Activated naive CD8-positive, alpha-beta T cell treated with anti-CD3 and anti-CD28 coated beads, Interleukin-2, amount 10 ng/mL, durations not matched to agents 7 days and 5 days (primary cell): ENCODE measurements at regions not wholly inside any gene's neighbourhood (a gene's known extent, or its start where the extent isn't known, plus 50 kb on each side); places are given as distances from the start of the nearest gene placed in this dataset.
A peak's percentile ranks its signal among the peaks of the same experiment; 100 is the strongest.

Source experiments
- ATAC-seq: fragments of 150-1000 bp; cut with Tn5 transposase; one replicate; pipeline ENCODE4 v1.10.0; 2021; ENCODE audit warnings: low read depth, moderate library complexity
- POLR2A ChIA-PET: fragments of 350-600 bp; sonication (Branson Sonifier 250); formaldehyde crosslinking; loops from one replicate; lab custom pipeline; 2021; ENCODE audit warnings: antibody characterized with exemption; lab: Charles Lee
- DNase-seq: peaks from one replicate; pipeline ENCODE4 v3.0.0; 2021
- H3K27ac Mint-ChIP-seq: one replicate; pipeline ENCODE4 v1.8.0; 2022; ENCODE audit warnings: mild to moderate bottlenecking, mixed read lengths
- H3K27me3 Mint-ChIP-seq: one replicate; pipeline ENCODE4 v1.8.0; 2022; ENCODE audit warnings: mild to moderate bottlenecking, moderate library complexity, mixed read lengths
- H3K36me3 Mint-ChIP-seq: one replicate; pipeline ENCODE4 v1.8.0; 2021; ENCODE audit warnings: mild to moderate bottlenecking, mixed read lengths
- H3K4me1 Mint-ChIP-seq: one replicate; pipeline ENCODE4 v1.8.0; 2021; ENCODE audit warnings: mixed read lengths
- H3K4me3 Mint-ChIP-seq: one replicate; pipeline ENCODE4 v1.8.0; 2022; ENCODE audit warnings: mild to moderate bottlenecking, moderate library complexity, mixed read lengths
- H3K9me3 Mint-ChIP-seq: one replicate; pipeline ENCODE4 v1.8.0; 2021; ENCODE audit warnings: mixed read lengths

DNA sequence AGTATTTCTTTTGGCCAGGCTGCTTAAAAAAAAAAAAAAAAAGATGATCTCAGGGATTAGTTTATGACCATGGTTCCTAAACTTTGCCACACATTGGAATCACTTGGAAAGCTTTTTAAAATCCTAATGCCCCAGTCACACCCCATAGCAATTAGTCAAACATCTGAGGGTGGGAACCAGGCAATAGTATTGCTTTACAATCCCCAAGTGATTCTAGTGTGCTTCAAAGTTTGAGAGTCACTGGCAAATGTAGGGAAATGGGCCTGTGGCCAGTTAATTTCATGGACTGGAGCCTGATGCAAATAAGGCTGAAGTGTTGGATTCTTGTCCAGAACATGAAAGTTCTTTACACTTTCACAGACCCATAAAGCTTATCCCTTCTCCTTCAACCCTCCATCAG is 374.6 kb upstream of the ESRRG start:
- Mint-ChIP-seq H3K4me1 (no peaks in the 10 kb centered on the region), H3K4me3 (no peak overlapping the region), H3K9me3 (no peaks in the 10 kb centered on the region), H3K36me3 (no peaks in the 10 kb centered on the region), H3K27me3 (no peaks in the 10 kb centered on the region), H3K27ac (no peak overlapping the region)
- DNase-seq (no peak), ATAC-seq (no peak)
- POLR2A ChIA-PET: no interaction called here

DNA sequence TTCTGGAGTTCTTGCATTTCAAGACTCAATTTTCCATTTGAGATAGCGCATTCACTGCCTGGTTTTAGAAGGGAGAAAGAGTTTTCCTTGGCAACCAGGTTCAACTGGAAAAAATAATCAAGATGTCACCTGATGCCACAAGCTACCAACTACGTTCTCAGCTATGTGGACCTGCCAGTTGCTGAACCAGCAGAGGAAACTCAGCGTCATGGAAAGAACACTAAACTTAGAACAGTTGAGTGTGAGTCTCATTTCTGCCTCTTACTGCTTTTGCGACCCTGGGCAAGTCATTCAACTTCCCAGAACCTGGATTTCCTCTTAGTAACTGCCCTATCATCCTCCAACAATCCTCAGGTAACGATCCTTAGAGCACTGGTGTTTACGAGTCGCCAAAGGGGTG is 373.0 kb upstream of the ESRRG start:
- no peak for ATAC-seq
- Mint-ChIP-seq H3K27ac (no peak overlapping the region), H3K36me3 (no peaks in the 10 kb centered on the region), H3K4me1 (no peaks in the 10 kb centered on the region), H3K9me3 (no peaks in the 10 kb centered on the region), H3K27me3 (no peaks in the 10 kb centered on the region), H3K4me3 (no peak overlapping the region)
- POLR2A ChIA-PET: no interaction called here
- no peak for DNase-seq

DNA sequence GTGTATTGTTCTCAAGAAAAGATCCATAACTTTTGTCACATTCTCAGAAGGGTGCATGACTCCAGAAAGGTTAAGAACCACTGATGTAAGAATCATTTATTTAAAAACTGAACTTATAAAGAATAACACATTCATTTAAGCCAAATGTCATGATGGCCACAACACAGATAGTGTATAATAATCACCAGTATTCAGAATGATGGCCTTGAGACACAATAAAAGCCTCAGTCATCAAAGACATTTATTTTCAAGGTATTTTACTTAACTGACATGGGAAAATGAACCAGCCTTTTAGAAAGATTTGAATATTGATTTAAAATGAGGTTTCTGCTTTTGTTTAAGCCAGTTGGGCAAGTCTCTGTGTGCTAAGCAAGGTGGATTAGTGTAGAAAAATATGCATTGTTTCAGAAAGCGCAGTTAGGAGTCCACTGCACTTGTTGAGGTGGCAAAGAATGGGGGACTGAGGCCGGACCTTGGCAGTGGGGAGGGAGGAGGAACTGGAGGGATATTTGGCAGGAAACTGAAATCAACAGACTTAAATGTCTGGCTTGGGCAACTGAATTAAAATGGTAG is 371.9 kb upstream of the ESRRG start:
- DNase-seq: no peak
- POLR2A ChIA-PET: no interaction called here
- H3K9me3 Mint-ChIP-seq: no peaks in the 10 kb centered on the region
- no peak overlapping the region for H3K27ac Mint-ChIP-seq
- H3K4me3 Mint-ChIP-seq: no peak overlapping the region
- ATAC-seq: no peak
- no peaks in the 10 kb centered on the region for H3K4me1 Mint-ChIP-seq
- H3K36me3 Mint-ChIP-seq: no peaks in the 10 kb centered on the region
- peaks cover 5% of the 10 kb centered on the region for H3K27me3 Mint-ChIP-seq

DNA sequence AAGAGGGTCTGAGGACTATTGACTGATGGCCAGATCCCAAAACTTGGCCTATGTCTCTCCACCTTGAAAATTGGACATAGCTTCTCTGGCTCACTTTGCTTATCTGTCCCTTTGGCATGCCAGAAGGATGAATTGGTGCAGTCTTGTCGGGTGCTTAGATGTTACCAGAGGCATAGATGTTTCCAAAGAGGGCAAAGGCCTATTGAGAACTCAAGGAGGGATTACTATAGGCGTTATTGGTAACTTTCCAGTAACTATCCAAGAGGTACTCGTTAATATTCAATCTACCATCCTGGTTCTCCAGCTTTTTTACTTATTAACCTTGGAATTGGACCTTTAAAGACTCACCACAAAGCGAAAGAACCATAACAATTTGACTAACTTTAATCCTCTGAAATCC is 368.3 kb upstream of the ESRRG start:
- Mint-ChIP-seq H3K4me1 (no peaks in the 10 kb centered on the region), H3K4me3 (no peak overlapping the region), H3K27ac (no peak overlapping the region), H3K27me3 (peaks cover 19% of the 10 kb centered on the region), H3K36me3 (no peaks in the 10 kb centered on the region), H3K9me3 (no peaks in the 10 kb centered on the region)
- ATAC-seq (no peak), DNase-seq (no peak)
- POLR2A ChIA-PET: no interaction called here

DNA sequence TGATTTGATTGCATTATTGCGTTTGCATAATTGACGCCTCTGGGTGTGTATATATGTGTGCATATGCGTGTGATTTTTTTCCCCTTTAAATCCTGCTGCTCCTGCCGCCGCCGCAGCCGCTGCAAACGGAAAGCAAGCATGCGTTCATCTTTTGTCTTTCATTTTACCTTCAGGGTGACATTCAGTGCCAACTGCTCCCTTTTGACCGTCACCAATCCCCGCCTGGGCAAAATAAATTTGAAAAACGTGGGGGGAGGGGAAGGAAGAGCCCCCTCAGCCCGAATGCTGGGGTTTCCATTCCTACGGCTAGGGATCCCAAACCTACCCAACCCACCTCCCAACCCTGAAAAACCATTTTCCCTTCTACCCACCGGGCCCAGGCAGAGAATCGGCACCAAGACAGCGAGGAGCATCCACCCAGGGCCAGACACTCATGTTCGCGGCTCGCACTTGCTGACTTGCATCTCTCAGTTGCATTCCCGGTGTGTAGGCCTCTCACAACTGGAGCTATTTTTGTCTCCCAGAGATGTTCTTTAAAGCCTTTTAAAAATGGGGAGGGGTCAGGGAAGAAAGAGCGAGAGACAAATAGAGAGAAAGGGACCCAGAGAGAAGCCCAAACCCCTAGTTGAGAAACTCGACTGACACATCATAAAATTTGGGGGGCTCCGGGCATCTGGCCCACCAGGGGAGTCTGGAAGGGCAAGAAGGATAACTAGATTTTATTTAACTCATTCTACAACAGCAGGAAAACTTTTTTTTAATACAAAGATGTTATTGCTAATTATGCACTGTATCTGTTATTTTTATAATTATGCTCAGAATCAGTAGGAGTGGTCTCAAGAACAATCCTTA is 367.1 kb upstream of the ESRRG start:
- ATAC-seq (no peak), DNase-seq (no peak)
- H3K36me3 Mint-ChIP-seq: no peaks in the 10 kb centered on the region
- no peak overlapping the region for H3K27ac Mint-ChIP-seq
- no peaks in the 10 kb centered on the region for H3K4me1 Mint-ChIP-seq
- peaks cover 19% of the 10 kb centered on the region for H3K27me3 Mint-ChIP-seq
- H3K9me3 Mint-ChIP-seq: no peaks in the 10 kb centered on the region
- H3K4me3 Mint-ChIP-seq: peak overlapping the region; percentile 5
- POLR2A ChIA-PET: no interaction called here

DNA sequence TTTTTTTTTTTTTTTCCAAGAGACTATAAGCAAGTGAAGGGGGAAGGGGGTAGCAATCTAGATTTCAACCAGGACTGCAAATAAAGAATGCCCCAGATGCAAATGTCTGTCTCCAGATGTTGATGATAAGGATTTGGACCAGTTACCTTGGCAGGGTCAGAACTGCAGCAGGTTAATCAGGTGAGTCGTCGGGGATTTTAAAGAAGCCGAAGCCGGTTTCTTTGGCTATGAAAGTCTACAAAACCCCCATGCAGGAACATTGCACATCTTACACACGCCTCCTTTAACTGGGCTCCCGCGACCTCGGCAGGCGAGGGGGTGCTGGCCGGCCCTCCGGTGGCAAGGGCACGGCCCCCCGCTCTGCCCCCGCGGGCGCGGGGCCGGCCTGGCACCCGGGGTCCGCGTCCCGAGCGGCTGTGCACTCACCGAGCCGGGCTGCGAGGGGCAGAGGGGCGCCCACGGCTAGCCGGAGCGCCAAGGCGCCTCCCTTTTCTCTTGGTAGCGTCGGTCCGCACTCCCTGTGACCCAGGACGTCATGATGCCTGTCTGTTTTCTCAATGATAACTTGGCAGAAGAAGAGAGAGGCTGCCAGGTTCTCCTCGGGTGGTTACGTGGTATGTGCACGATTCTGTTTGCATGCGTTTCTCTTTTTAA is 366.3 kb upstream of the ESRRG start:
- Mint-ChIP-seq H3K36me3 (no peaks in the 10 kb centered on the region), H3K9me3 (no peaks in the 10 kb centered on the region), H3K4me3 (no peak overlapping the region), H3K27ac (no peak overlapping the region), H3K27me3 (peaks cover 19% of the 10 kb centered on the region), H3K4me1 (no peaks in the 10 kb centered on the region)
- DNase-seq (no peak), ATAC-seq (no peak)
- POLR2A ChIA-PET: no interaction called here

DNA sequence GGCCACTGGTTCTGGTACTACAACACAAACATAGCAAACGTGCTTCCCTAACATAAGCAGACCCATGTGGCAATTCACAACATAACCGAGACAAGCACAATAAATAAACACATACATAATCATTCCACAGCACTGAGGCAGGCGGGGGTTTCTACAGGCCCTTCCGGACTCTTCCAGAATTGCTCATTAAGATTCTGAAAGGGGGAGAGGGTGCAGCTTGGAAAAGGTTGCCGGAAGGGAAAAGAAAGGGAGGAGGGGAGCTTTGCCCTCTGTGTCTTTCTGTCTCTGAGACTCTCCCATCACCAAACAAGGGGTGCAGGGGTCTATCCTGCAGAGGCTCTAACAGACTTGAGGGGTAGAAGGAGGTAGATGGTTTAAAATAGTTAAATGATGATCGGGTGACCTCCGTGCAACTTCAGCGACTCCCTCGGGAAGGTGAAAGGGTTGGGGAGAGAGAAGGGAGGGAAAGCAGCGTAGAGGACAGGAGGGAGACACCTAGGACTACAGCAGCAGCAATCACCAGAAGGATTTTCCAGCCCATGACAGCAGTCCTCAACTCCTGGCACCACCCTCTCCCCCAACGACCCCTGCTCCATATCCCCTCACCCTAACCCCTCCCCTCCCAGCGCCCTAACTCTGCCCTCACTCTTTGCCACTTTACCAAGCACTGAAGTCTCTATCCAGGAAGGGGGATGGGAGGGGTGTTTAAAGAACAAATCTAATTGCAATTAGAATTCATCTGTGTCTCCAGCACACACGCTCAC is 365.5 kb upstream of the ESRRG start:
- ATAC-seq: no peak
- H3K4me3 Mint-ChIP-seq: no peak overlapping the region
- POLR2A ChIA-PET: no interaction called here
- no peaks in the 10 kb centered on the region for H3K9me3 Mint-ChIP-seq
- H3K27me3 Mint-ChIP-seq: peaks cover 21% of the 10 kb centered on the region
- H3K4me1 Mint-ChIP-seq: no peaks in the 10 kb centered on the region
- no peak for DNase-seq
- no peaks in the 10 kb centered on the region for H3K36me3 Mint-ChIP-seq
- no peak overlapping the region for H3K27ac Mint-ChIP-seq

DNA sequence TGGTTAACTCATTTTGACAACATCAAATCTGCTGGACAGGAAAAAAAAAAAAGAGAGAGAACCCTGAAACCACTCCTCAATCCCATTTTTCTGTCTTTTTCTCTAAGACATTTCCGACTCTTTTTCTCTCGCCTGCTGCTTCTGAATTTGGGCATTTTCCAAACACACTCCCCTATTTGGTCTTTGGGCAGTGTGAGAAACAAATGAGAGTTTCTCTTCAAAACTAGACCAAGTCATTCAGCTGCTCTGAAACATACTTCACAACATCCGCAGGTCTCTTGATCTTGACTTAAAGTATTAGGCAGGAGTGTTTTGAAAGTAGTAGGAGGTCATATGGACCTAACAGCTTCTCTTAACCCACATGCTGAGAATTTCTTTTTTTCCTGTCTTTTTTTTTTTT is 364.8 kb upstream of the ESRRG start:
- DNase-seq (no peak), ATAC-seq (no peak)
- H3K4me3 Mint-ChIP-seq: no peak overlapping the region
- no peaks in the 10 kb centered on the region for H3K9me3 Mint-ChIP-seq
- H3K36me3 Mint-ChIP-seq: no peaks in the 10 kb centered on the region
- POLR2A ChIA-PET: no interaction called here
- H3K27ac Mint-ChIP-seq: no peak overlapping the region
- H3K4me1 Mint-ChIP-seq: no peaks in the 10 kb centered on the region
- H3K27me3 Mint-ChIP-seq: peaks cover 21% of the 10 kb centered on the region

DNA sequence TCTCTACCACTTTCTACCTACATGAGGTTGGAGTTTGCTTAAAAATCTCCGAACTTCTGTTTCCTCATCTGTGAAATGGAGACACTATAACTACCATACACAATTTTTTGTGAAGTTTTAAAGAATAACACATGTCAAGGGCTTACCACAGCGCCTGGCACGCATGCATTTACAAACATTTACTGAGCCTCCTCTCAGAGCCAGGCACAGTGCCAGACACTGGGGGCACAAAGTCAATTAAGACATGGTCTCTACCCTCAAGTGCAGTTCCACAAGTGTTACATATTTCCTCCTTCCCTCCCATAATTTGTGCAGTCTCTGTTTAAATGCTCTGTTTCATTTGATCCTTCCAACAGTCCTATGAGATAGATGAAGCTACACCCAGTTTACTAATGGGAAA is 356.4 kb upstream of the ESRRG start:
- Mint-ChIP-seq H3K9me3 (no peaks in the 10 kb centered on the region), H3K27ac (no peak overlapping the region), H3K36me3 (no peaks in the 10 kb centered on the region), H3K27me3 (peaks cover 2% of the 10 kb centered on the region), H3K4me3 (no peak overlapping the region), H3K4me1 (no peaks in the 10 kb centered on the region)
- POLR2A ChIA-PET: no interaction called here
- no peak for ATAC-seq
- DNase-seq: no peak

DNA sequence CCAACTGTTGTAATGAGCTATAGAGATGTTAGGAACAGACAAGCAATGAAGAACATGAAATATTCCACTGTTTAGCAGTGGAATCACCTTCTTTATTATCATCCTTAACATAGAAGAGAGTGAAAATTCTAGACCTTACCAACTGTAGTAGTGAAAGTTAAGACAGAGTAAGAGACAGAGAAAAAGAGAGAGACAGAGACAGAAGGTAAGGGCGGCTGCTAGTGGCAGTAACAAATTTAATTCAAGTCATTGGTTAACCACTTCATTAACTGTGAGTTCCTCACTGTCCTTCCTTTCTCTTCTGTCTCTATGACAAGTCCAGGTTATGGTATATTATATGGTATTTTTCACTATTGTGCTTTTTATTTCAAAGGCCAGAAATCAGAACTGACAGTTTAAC is 355.7 kb upstream of the ESRRG start:
- no peaks in the 10 kb centered on the region for H3K4me1 Mint-ChIP-seq
- H3K36me3 Mint-ChIP-seq: no peaks in the 10 kb centered on the region
- ATAC-seq (no peak), DNase-seq (no peak)
- H3K27ac Mint-ChIP-seq: no peak overlapping the region
- no peak overlapping the region for H3K4me3 Mint-ChIP-seq
- H3K9me3 Mint-ChIP-seq: no peaks in the 10 kb centered on the region
- H3K27me3 Mint-ChIP-seq: peaks cover 1% of the 10 kb centered on the region
- POLR2A ChIA-PET: no interaction called here

DNA sequence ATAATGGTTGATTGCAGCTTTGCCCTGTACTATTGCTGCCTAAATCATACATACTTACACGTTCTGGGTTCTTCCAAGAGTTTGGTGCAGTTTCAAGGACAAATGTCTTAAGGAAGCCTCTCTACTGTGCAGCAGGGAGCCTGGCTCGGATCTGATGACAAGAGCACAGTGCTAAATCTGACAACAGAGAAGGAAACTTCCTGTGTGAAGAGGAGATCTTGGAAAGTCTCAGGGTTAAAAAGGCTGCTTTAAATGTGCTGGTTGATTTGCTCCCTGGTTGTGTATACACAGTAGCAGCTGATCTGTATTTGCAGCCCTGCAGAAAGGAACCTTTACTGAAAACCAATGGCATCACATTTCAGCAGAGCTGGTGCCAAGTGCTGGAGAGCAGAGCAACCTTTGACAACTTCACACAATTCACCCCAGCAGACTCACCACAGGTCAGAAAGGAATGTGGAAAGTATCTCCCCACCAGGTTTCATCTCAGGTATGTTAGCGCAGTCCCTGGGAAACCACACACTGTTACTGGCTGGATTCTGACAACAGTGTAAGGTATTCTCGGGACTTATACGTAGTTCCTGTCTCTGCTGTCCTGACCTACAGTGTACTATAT is 355.0 kb upstream of the ESRRG start:
- Mint-ChIP-seq H3K27me3 (no peaks in the 10 kb centered on the region), H3K4me3 (no peak overlapping the region), H3K27ac (no peak overlapping the region), H3K36me3 (no peaks in the 10 kb centered on the region), H3K9me3 (no peaks in the 10 kb centered on the region), H3K4me1 (no peaks in the 10 kb centered on the region)
- no peak for DNase-seq
- POLR2A ChIA-PET: no interaction called here
- ATAC-seq: no peak

DNA sequence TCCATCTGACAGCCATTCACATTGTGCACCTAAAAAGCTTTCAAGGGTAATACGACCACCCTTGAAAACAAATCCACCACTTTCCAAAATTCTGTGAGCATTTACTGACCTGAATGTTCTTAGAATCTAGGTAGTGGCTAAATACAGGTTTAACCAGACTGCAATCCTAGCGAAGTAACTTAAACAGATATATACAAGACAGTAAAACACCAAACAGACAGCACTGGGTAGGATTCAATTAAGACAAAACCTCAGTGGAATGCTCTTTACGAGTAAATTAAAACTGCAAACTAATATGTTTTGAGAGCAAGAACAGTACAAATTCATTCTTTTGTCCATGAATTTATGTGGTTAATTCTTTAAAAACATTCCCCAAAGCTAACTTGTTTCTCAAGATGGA is 354.2 kb upstream of the ESRRG start:
- Mint-ChIP-seq H3K4me3 (no peak overlapping the region), H3K27me3 (no peaks in the 10 kb centered on the region), H3K9me3 (no peaks in the 10 kb centered on the region), H3K36me3 (no peaks in the 10 kb centered on the region), H3K27ac (no peak overlapping the region), H3K4me1 (no peaks in the 10 kb centered on the region)
- POLR2A ChIA-PET: no interaction called here
- ATAC-seq: no peak
- no peak for DNase-seq

DNA sequence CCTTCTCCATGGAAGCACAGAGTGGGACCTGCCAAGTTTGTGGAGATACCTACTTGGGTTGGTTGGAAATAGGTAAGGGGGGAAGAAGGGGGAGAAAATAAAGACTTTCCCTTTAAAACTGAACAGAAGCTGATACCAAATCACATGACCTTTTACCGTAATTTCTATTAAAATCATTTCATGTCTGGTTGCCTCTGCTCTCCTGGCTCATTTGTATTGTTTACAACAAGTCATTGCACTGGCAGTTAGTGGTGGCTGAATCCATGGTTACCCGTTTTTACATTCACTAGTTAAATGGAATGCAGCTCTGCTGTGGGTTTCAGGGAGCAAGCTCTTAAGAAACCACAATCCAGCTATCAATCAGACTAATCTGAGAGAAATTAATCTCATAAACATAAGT is 353.7 kb upstream of the ESRRG start:
- POLR2A ChIA-PET: no interaction called here
- Mint-ChIP-seq H3K27me3 (no peaks in the 10 kb centered on the region), H3K36me3 (no peaks in the 10 kb centered on the region), H3K9me3 (no peaks in the 10 kb centered on the region), H3K27ac (no peak overlapping the region), H3K4me3 (no peak overlapping the region), H3K4me1 (no peaks in the 10 kb centered on the region)
- ATAC-seq (no peak), DNase-seq (no peak)
